ENCODE measurements at regions not wholly inside any gene's neighbourhood (a gene's known extent, or its start where the extent isn't known, plus 50 kb on each side); places are given as distances from the start of the nearest gene placed in this dataset.

GRCh38 chr2:151096235-151096634 is 165.4 kb downstream of the RBM43 start:
- TF ChIP-seq EZH2 (IDR thresholded peaks at IDR 0.05; ENCODE audit: low read depth, unreplicated experiment) (no peak), CTCF (conservative IDR thresholded peaks at IDR 0.05; ENCODE audit: low read depth in 2 of 2) (no peak), POLR2AphosphoS5 (IDR thresholded peaks at IDR 0.05; ENCODE audit: low read depth) (no peak), EZH2phosphoT487 (IDR thresholded peaks at IDR 0.05; ENCODE audit: unreplicated experiment) (no peak), STAT1 (IDR thresholded peaks at IDR 0.05; ENCODE audit: unreplicated experiment) (no peak), JUNB (IDR thresholded peaks at IDR 0.05; ENCODE audit: unreplicated experiment) (no peak), CREB1 (CRISPR knock-in tag; IDR thresholded peaks at IDR 0.05; ENCODE audit: low read depth) (no peak), ETS1 (IDR thresholded peaks at IDR 0.05) (no peak), ZNF331 (CRISPR knock-in tag; IDR thresholded peaks at IDR 0.05; ENCODE audit: low read depth) (no peak)
- TF ChIP-seq, protein P1, sequence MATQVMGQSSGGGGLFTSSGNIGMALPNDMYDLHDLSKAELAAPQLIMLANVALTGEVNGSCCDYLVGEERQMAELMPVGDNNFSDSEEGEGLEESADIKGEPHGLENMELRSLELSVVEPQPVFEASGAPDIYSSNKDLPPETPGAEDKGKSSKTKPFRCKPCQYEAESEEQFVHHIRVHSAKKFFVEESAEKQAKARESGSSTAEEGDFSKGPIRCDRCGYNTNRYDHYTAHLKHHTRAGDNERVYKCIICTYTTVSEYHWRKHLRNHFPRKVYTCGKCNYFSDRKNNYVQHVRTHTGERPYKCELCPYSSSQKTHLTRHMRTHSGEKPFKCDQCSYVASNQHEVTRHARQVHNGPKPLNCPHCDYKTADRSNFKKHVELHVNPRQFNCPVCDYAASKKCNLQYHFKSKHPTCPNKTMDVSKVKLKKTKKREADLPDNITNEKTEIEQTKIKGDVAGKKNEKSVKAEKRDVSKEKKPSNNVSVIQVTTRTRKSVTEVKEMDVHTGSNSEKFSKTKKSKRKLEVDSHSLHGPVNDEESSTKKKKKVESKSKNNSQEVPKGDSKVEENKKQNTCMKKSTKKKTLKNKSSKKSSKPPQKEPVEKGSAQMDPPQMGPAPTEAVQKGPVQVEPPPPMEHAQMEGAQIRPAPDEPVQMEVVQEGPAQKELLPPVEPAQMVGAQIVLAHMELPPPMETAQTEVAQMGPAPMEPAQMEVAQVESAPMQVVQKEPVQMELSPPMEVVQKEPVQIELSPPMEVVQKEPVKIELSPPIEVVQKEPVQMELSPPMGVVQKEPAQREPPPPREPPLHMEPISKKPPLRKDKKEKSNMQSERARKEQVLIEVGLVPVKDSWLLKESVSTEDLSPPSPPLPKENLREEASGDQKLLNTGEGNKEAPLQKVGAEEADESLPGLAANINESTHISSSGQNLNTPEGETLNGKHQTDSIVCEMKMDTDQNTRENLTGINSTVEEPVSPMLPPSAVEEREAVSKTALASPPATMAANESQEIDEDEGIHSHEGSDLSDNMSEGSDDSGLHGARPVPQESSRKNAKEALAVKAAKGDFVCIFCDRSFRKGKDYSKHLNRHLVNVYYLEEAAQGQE (IDR thresholded peaks at IDR 0.05; ENCODE audit: unreplicated experiment), result no peak

Data from GM23338 (cell line).